Mesothelial cell of epicardium (in vitro differentiated cells): ENCODE measurements at regions not wholly inside any gene's neighbourhood (a gene's known extent, or its start where the extent isn't known, plus 50 kb on each side); places are given as distances from the start of the nearest gene placed in this dataset.

Experiments used
- DNase-seq, 2 experiments: peaks; one replicate each; pipeline ENCODE4 v3.0.0; 2021; ENCODE audit warnings: low spot score in 2 of 2; ENCODE audit not compliant: unreplicated experiment in 2 of 2
- H3K27ac Mint-ChIP-seq: 2 replicates; pipeline ENCODE4 v1.8.0; 2021; ENCODE audit warnings: mixed read lengths
- H3K27me3 Mint-ChIP-seq: 2 replicates; pipeline ENCODE4 v1.8.0; 2021; ENCODE audit warnings: low read depth, mixed read lengths
- H3K36me3 Mint-ChIP-seq: 2 replicates; pipeline ENCODE4 v1.8.0; 2021; ENCODE audit warnings: mixed read lengths
- H3K4me1 Mint-ChIP-seq: 2 replicates; pipeline ENCODE4 v1.8.0; 2021; ENCODE audit warnings: mixed read lengths
- H3K4me3 Mint-ChIP-seq: 2 replicates; pipeline ENCODE4 v1.8.0; 2021; ENCODE audit warnings: mild to moderate bottlenecking, moderate library complexity, mixed read lengths
- H3K9me3 Mint-ChIP-seq: 2 replicates; pipeline ENCODE4 v1.8.0; 2021; ENCODE audit warnings: mixed read lengths
- CTCF ChIP-seq: fragments of 200-600 bp; sonication (generic); IDR thresholded peaks from one replicate; pipeline ENCODE4 v1.5.0; 2021; ENCODE audit warnings: antibody characterized with exemption; ENCODE audit not compliant: unreplicated experiment

DNA sequence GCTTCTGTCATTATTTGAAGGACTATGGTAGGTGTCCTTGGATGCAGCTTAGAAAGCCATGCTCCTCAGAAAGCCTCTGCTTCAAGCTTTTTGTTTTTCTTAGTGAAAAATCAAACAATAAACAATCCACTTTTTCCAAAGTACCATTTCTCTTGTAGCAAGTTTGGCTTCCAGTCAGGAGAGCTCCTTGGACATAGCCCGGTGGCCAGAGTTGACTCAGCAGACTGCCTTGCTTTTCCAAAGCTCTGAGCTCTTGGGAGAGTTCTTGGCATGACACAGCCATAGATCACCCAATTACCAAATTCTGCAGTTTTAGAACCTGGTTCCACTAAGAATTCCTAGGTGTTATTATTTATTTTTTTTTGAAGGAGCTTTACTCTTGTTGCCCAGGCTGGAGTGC lies 189.4 kb upstream of the MTPN start:
- no peaks in the 10 kb centered on the region for H3K36me3 Mint-ChIP-seq
- peaks cover 28% of the 10 kb centered on the region for H3K4me1 Mint-ChIP-seq
- no peak overlapping the region for H3K27ac Mint-ChIP-seq
- no peaks in the 10 kb centered on the region for H3K27me3 Mint-ChIP-seq
- no peaks in the 10 kb centered on the region for H3K9me3 Mint-ChIP-seq
- H3K4me3 Mint-ChIP-seq, result no peak overlapping the region
- TF ChIP-seq CTCF, result no peak
- DNase-seq, result no peak

DNA sequence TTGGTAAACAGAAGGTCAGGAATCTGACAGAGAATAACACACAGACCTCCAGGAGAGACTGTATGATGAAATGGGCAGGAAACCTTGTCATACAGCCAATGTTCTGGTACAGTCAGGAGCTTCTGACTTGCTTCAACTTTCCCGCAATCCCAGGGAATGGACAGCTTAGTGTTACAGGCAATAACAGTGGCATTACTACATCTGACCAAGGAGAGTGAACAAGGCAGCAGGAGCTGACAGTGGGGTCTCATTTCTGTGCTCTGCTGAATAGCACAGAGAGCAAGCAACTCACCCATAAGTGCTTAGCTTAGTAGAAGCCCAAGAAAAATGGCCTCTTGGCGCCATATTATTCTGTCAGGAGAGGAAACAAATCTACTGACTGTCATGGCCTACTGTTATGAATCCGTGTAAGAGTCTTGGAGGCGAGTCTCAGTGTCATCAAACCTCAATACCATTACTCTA lies 186.2 kb upstream of the MTPN start:
- no peak for DNase-seq
- peaks cover 2% of the 10 kb centered on the region for H3K36me3 Mint-ChIP-seq
- no peaks in the 10 kb centered on the region for H3K27me3 Mint-ChIP-seq
- no peak overlapping the region for H3K27ac Mint-ChIP-seq
- peaks cover 3% of the 10 kb centered on the region for H3K9me3 Mint-ChIP-seq
- H3K4me3 Mint-ChIP-seq, result no peak overlapping the region
- no peak for TF ChIP-seq CTCF
- H3K4me1 Mint-ChIP-seq, result peaks cover 26% of the 10 kb centered on the region

DNA sequence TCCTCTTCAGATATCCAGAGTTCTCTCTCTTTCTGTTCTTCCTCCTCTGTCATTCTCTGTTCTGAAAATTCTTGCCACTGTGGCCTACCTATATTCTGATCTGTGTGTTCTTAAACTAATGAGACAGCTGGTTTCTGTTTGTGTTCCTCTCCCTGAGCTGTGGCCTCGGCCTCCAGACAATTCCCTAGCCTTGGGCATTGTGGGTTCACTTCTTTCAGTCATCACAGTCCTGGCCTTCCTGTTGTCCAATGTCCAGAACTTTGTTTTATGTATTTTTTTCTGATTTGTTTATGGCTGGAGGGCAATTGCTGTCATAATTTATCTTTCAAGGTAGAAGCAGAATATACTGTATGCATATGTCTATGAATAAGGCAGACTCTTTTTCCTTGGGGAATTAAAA lies 173.2 kb upstream of the MTPN start:
- Mint-ChIP-seq H3K27me3 (no peaks in the 10 kb centered on the region), H3K9me3 (peaks cover 3% of the 10 kb centered on the region), H3K4me3 (no peak overlapping the region), H3K4me1 (peaks cover 22% of the 10 kb centered on the region), H3K27ac (peak overlapping the region; percentile 30), H3K36me3 (peaks cover 2% of the 10 kb centered on the region)
- no peak for TF ChIP-seq CTCF
- DNase-seq, result no peak

DNA sequence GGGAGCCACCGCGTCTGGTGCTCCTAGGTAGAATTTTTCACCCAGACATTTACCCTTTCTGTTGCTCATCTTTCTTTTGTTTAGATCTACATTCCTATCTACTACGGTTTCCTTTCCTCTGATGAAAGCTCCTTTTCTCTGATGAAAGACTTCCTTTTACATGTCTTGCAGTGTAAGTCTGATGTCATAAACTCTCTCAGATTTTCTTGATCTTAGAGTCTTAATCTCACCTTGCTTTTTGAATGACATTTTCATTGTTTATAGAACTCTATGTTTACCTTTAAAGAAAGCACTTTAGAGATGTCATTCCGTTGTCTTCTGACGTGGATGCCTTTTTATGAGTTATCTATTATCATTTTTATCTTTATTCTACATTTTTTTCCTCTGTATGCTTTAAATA lies 171.8 kb upstream of the MTPN start:
- H3K4me3 Mint-ChIP-seq, result no peak overlapping the region
- peaks cover 22% of the 10 kb centered on the region for H3K4me1 Mint-ChIP-seq
- peaks cover 3% of the 10 kb centered on the region for H3K9me3 Mint-ChIP-seq
- peak overlapping the region; percentile 54 for H3K27ac Mint-ChIP-seq
- H3K27me3 Mint-ChIP-seq, result no peaks in the 10 kb centered on the region
- no peak for TF ChIP-seq CTCF
- DNase-seq, result no peak
- peaks cover 2% of the 10 kb centered on the region for H3K36me3 Mint-ChIP-seq

DNA sequence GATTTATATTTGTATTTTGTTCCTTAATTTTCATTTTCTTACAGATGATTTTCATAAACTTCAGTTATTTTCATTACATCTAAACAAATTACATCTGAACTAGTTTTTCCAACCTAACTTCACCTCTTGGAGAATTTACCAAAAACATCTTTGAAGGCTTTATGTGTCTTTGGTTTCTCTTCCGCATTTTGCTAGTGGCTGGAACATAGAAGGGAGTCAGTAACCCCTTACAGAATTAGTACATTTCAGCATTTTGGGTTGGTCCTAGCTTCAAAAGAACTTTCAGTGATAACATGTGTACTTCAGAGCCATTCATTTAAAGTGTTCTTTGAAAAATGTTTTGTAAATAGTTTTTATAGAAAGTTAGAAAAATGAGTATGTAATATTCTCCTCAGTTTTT lies 169.8 kb upstream of the MTPN start:
- no peak overlapping the region for H3K27ac Mint-ChIP-seq
- no peaks in the 10 kb centered on the region for H3K27me3 Mint-ChIP-seq
- peaks cover 2% of the 10 kb centered on the region for H3K36me3 Mint-ChIP-seq
- H3K4me1 Mint-ChIP-seq, result peaks cover 22% of the 10 kb centered on the region
- DNase-seq, result no peak
- H3K9me3 Mint-ChIP-seq, result peaks cover 3% of the 10 kb centered on the region
- TF ChIP-seq CTCF, result no peak
- no peak overlapping the region for H3K4me3 Mint-ChIP-seq

DNA sequence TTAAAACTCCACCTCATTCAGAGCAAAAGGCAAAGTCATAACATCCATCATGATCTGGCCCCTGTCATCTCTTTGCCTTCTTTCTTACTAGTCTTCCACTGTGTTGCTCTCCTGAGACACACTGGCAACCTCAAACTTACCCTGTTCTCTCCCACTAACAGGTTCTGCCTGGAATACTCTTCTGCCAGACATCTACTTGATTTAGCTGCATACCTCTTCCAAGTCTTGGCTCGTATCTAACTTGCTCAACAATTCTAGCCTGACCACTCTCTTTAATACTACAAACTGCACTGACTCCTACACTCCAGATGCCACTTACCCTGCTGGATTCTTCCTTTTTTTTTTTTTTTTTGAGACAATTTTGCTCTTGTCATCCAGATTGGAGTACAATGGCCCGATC lies 167.0 kb upstream of the MTPN start:
- peaks cover 2% of the 10 kb centered on the region for H3K36me3 Mint-ChIP-seq

More for the DNA sequence above, 167.0 kb upstream of the MTPN start:
- Mint-ChIP-seq H3K27ac (no peak overlapping the region), H3K4me1 (peaks cover 17% of the 10 kb centered on the region), H3K4me3 (no peak overlapping the region), H3K9me3 (peaks cover 3% of the 10 kb centered on the region), H3K27me3 (no peaks in the 10 kb centered on the region)
- TF ChIP-seq CTCF, result no peak
- DNase-seq, result no peak
